SK-N-MC (cell line): ENCODE measurements at regions not wholly inside any gene's neighbourhood (a gene's known extent, or its start where the extent isn't known, plus 50 kb on each side); places are given as distances from the start of the nearest gene placed in this dataset.

Experiments used
- EZH2 ChIP-seq: fragments of 200-600 bp; sonication (generic); IDR thresholded peaks from one replicate; pipeline ENCODE4 v1.6.1; 2017; ENCODE audit warnings: antibody characterized with exemption
- FOXP2 ChIP-seq: optimal IDR thresholded peaks from 2 replicates; pipeline ENCODE3; 2011; ENCODE audit warnings: mild to moderate bottlenecking, moderate library complexity; ENCODE audit not compliant: insufficient read depth; ENCODE audit errors: extremely low read length, control extremely low read depth
- POLR2AphosphoS5 ChIP-seq: IDR thresholded peaks from 2 replicates; pipeline ENCODE4 v1.6.1; 2012; ENCODE audit warnings: mild to moderate bottlenecking, low read depth, low read length, borderline replicate concordance

DNA sequence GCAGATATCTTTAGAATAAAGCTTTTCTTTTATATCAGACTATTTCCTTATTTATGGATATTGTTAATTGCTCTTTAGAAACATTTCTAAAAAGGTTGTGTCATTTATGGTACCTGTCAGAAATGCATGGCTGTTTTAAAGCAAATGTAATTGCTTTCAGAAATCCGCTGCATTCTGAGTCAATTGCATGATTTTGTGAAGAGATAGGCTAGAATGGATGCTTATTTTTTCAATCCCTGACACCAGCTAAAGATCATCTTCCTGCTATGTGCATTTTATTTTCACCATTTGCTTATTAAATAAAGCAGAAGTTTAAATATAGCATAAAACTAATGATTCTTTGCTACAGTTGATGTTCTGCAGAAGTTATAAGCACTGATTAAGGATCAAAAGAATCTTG, 170.2 kb upstream of the C9orf72 start:
- no peak for TF ChIP-seq EZH2
- TF ChIP-seq POLR2AphosphoS5, result no peak
- no peak for TF ChIP-seq FOXP2
